Upper lobe of right lung (tissue), 1 donor: ENCODE measurements at regions not wholly inside any gene's neighbourhood (a gene's known extent, or its start where the extent isn't known, plus 50 kb on each side); places are given as distances from the start of the nearest gene placed in this dataset.

Experiments used
- ATAC-seq: fragments of 200-7000 bp; cut with Tn5 transposase; one replicate; pipeline ENCODE4 v1.9.1; 2020; ENCODE audit warnings: mild to moderate bottlenecking, moderate library complexity
- DNase-seq: peaks from one replicate; pipeline ENCODE4 v3.0.0-alpha.2; 2020
- H3K27ac ChIP-seq: fragments of 200-600 bp; one replicate; pipeline ENCODE4 v1.8.0; 2022
- H3K27me3 ChIP-seq: fragments of 200-600 bp; one replicate; pipeline ENCODE4 v1.8.0; 2022; ENCODE audit warnings: mild to moderate bottlenecking
- H3K36me3 ChIP-seq: fragments of 200-600 bp; one replicate; pipeline ENCODE4 v1.8.0; 2022
- H3K4me1 ChIP-seq: fragments of 200-600 bp; one replicate; pipeline ENCODE4 v1.8.0; 2022
- H3K4me3 ChIP-seq: fragments of 200-600 bp; one replicate; pipeline ENCODE4 v1.8.0; 2022; ENCODE audit warnings: mild to moderate bottlenecking
- H3K9me3 ChIP-seq: fragments of 200-600 bp; one replicate; pipeline ENCODE4 v1.8.0; 2022
- intact Hi-C: fragments of 100-400 bp; cut with DNase I; formaldehyde crosslinking; loops from one replicate; pipeline ENCODE4 v1.11.0; 2022
- TF ChIP-seq, protein P1 (sequence below): fragments of 200-600 bp; IDR thresholded peaks from one replicate; pipeline ENCODE4 v1.8.0; 2022; ENCODE audit warnings: antibody characterized with exemption
- donor health status: DM: no; HTN: yes; CAD: no; lungs with severe emphysema.

GRCh38 chr4:97103252-97103651 is 1040.0 kb downstream of the STPG2 start:
- no peak for DNase-seq
- Histone ChIP-seq H3K27ac (no peak overlapping the region), H3K9me3 (no peaks in the 10 kb centered on the region), H3K4me1 (no peaks in the 10 kb centered on the region), H3K4me3 (no peak overlapping the region), H3K27me3 (no peaks in the 10 kb centered on the region), H3K36me3 (no peaks in the 10 kb centered on the region)
- no peak for ATAC-seq
- TF ChIP-seq, protein P1, sequence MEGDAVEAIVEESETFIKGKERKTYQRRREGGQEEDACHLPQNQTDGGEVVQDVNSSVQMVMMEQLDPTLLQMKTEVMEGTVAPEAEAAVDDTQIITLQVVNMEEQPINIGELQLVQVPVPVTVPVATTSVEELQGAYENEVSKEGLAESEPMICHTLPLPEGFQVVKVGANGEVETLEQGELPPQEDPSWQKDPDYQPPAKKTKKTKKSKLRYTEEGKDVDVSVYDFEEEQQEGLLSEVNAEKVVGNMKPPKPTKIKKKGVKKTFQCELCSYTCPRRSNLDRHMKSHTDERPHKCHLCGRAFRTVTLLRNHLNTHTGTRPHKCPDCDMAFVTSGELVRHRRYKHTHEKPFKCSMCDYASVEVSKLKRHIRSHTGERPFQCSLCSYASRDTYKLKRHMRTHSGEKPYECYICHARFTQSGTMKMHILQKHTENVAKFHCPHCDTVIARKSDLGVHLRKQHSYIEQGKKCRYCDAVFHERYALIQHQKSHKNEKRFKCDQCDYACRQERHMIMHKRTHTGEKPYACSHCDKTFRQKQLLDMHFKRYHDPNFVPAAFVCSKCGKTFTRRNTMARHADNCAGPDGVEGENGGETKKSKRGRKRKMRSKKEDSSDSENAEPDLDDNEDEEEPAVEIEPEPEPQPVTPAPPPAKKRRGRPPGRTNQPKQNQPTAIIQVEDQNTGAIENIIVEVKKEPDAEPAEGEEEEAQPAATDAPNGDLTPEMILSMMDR = no peak
- intact Hi-C loops = no loop called here

DNA sequence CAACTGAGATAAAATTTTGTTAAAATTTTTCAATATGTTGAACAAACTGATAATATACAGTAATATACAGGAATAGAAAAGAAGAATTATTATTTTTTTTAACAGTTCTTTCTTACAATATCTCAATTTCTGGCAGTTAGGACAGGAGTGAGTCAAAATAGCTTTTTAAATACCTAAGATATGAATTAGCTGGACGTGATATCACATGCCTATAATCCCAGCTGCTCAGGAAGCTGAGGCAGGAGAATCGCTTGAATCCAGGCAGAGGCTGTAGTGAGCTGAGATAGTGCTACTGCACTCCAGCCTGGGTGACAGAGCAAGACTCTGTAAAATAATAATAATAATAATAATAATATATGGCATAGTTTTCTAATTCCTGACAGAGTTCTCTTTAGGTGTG is 1039.3 kb downstream of the STPG2 start:
- TF ChIP-seq, protein P1 = no peak
- intact Hi-C loops = no loop called here
- H3K9me3 ChIP-seq = no peaks in the 10 kb centered on the region
- H3K27me3 ChIP-seq = no peaks in the 10 kb centered on the region
- H3K36me3 ChIP-seq = no peaks in the 10 kb centered on the region
- H3K4me1 ChIP-seq = no peaks in the 10 kb centered on the region
- DNase-seq (no peak), ATAC-seq (no peak)
- no peak overlapping the region for H3K4me3 ChIP-seq
- no peak overlapping the region for H3K27ac ChIP-seq

DNA sequence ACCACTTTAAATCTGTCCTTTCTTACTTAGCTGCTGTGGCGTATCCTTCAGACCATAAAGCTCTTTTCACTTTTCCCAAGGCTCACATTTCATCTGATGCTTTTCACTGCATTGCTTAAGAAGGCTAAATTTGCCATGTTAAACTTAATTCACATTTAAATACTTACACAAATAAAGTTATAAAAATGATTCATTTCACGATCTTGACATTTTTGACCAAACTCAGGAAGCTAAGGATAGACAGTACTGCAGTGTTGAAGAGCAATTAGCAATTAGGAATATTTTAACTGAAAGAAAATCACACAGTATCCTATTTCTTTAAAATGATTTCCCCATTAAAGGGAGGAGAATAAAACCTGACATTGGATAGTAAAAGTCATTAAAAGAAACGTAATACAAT is 1038.6 kb downstream of the STPG2 start:
- H3K27ac ChIP-seq = no peak overlapping the region
- DNase-seq = no peak
- H3K36me3 ChIP-seq = no peaks in the 10 kb centered on the region
- intact Hi-C loops = no loop called here
- TF ChIP-seq, protein P1 = no peak
- no peaks in the 10 kb centered on the region for H3K27me3 ChIP-seq
- ATAC-seq = no peak
- no peak overlapping the region for H3K4me3 ChIP-seq
- H3K4me1 ChIP-seq = no peaks in the 10 kb centered on the region
- H3K9me3 ChIP-seq = no peaks in the 10 kb centered on the region

GRCh38 chr4:97105347-97106099 is 1037.8 kb downstream of the STPG2 start:
- no peak for ATAC-seq
- intact Hi-C loops = no loop called here

GRCh38 chr4:97106161-97106560 is 1037.1 kb downstream of the STPG2 start:
- Histone ChIP-seq H3K27me3 (no peaks in the 10 kb centered on the region), H3K9me3 (no peaks in the 10 kb centered on the region), H3K27ac (no peak overlapping the region), H3K4me1 (no peaks in the 10 kb centered on the region), H3K4me3 (no peak overlapping the region), H3K36me3 (no peaks in the 10 kb centered on the region)
- DNase-seq (no peak), ATAC-seq (no peak)
- intact Hi-C loops = no loop called here
- TF ChIP-seq, protein P1 = no peak

More at GRCh38 chr4:97105347-97106099, 1037.8 kb downstream of the STPG2 start:
- Histone ChIP-seq H3K9me3 (no peaks in the 10 kb centered on the region), H3K27ac (no peak overlapping the region), H3K27me3 (no peaks in the 10 kb centered on the region), H3K4me3 (no peak overlapping the region), H3K4me1 (no peaks in the 10 kb centered on the region), H3K36me3 (no peaks in the 10 kb centered on the region)
- TF ChIP-seq, protein P1 = no peak
- no peak for DNase-seq
